ENCODE measurements at regions not wholly inside any gene's neighbourhood (a gene's known extent, or its start where the extent isn't known, plus 50 kb on each side); places are given as distances from the start of the nearest gene placed in this dataset.
A peak's percentile ranks its signal among the peaks of the same experiment; 100 is the strongest.

GRCh38 chr22:46047226-46047625 lies 70.3 kb upstream of the WNT7B start:
- no peak for TF ChIP-seq ZFX (IDR thresholded peaks at IDR 0.05)
- TF ChIP-seq, protein P1, sequence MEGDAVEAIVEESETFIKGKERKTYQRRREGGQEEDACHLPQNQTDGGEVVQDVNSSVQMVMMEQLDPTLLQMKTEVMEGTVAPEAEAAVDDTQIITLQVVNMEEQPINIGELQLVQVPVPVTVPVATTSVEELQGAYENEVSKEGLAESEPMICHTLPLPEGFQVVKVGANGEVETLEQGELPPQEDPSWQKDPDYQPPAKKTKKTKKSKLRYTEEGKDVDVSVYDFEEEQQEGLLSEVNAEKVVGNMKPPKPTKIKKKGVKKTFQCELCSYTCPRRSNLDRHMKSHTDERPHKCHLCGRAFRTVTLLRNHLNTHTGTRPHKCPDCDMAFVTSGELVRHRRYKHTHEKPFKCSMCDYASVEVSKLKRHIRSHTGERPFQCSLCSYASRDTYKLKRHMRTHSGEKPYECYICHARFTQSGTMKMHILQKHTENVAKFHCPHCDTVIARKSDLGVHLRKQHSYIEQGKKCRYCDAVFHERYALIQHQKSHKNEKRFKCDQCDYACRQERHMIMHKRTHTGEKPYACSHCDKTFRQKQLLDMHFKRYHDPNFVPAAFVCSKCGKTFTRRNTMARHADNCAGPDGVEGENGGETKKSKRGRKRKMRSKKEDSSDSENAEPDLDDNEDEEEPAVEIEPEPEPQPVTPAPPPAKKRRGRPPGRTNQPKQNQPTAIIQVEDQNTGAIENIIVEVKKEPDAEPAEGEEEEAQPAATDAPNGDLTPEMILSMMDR (conservative IDR thresholded peaks at IDR 0.05) = no peak
- H3K27ac ChIP-seq = peak overlapping the region; percentile 99

DNA sequence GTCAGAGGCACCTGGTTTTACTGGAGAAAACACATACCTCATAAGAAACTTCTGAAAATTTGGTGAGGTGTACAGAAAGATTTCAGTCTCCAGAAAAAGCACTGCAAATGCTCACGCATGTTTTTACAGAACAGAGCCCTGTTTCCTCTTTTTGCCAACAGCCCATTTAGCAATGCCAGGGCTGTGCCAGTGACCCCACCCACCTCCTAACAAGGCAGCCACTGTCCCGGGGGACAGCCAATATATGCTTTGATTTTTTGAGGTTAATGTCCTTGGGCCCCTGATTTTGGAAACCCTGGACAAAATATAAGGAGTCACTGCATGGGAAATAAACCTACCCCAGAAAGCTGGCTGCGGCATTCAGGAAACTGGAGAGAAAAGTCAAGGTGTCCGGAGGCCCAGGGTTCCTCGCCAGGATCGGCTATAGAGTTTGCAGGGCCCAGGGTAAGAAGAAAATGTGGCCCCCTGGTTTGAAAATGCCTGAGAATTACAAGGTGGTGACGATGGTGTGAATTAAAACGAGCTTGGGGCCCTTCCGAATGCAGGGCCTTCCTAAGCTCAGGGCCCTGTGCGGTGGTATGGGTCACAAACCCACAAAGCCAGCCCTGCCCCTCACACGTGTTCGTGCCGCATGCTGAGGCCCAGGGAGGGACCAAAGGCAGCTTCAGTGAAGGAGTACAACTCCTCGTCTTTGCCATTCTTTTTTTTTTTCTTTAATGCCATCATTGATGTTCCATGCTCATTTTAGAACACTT lies 71.1 kb upstream of the WNT7B start:
- TF ChIP-seq, protein P1 (conservative IDR thresholded peaks at IDR 0.05) = no peak
- peak; percentile 56; the same call in 1 of the 2 replicates for TF ChIP-seq ZFX (IDR thresholded peaks at IDR 0.05)
- peak overlapping the region; percentile 99 for H3K27ac ChIP-seq

GRCh38 chr22:46048661-46049060 lies 71.7 kb upstream of the WNT7B start:
- peak overlapping the region; percentile 99 for H3K27ac ChIP-seq

DNA sequence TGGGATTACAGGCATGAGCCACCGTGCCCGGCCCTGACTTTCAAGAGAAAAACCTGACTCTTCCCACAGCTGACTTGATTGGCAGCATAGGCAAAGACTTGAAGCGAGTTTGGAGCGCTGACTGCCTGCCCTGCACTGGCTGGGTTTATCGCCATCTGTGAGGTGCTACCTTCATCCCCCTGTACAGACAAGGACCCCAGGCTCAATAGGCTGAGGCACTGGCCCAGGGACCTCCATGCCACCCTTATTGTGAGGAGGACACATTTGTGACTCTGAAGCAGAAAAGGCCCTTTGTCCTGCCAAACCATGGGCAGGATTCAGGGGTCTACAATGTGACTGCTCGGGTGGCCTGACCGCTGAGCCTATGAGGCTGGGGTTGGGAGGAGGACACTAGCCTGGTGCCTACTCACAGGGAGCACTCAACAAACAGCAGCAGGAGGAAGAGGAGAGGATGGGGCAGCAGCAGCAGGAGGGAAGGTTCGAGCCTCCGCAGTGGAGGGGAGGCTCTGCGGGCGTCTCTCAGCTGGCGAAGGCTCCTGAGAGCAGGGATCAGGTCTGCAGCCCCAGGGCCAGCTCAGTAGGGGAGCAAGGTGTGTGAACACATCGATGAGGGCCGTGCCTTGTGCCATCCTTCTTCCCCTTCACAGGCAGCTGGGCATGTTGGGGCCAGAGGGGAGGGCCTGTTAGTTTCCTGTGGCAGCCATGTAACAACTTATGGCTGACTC lies 72.9 kb upstream of the WNT7B start:
- TF ChIP-seq, protein P1 (conservative IDR thresholded peaks at IDR 0.05) = no peak
- no peak for TF ChIP-seq ZFX (IDR thresholded peaks at IDR 0.05)

GRCh38 chr22:46050451-46050845 lies 73.5 kb upstream of the WNT7B start:
- peak overlapping the region; percentile 99 for H3K27ac ChIP-seq
- TF ChIP-seq, protein P1 (conservative IDR thresholded peaks at IDR 0.05) = no peak
- TF ChIP-seq ZFX (IDR thresholded peaks at IDR 0.05) = no peak

More for the DNA sequence above, 72.9 kb upstream of the WNT7B start:
- peak overlapping the region; percentile 99 for H3K27ac ChIP-seq

GRCh38 chr22:46050916-46051614 lies 74.1 kb upstream of the WNT7B start:
- TF ChIP-seq, protein P1 (conservative IDR thresholded peaks at IDR 0.05) = no peak
- no peak for TF ChIP-seq ZFX (IDR thresholded peaks at IDR 0.05)
- H3K27ac ChIP-seq = peak overlapping the region; percentile 99

DNA sequence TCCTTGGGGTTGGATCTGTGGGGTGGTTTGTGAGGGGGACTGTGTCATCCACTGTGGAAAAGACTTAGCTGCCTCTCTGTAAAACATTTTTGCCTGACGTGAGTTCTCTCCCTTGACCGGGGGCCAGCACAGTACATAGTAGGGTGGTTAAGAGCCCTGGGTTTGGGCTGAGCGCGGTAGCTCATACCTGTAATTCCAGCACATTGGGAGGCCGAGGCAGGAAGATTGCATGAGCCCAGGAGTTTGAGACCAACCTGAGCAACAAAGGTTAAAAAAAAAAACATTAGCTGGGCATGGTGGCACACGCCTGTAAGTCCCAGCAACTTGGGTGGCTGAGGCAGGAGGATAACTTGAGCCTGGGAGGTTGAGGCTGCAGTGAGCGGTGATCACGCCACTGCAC lies 74.7 kb upstream of the WNT7B start:
- TF ChIP-seq, protein P1 (conservative IDR thresholded peaks at IDR 0.05) = no peak
- no peak for TF ChIP-seq ZFX (IDR thresholded peaks at IDR 0.05)
- H3K27ac ChIP-seq = peak overlapping the region; percentile 99

Measured in C4-2B (cell line).